SK-N-SH treated with all-trans-retinoic acid at 6 μM for 48 hours (cell line): ENCODE measurements at regions not wholly inside any gene's neighbourhood (a gene's known extent, or its start where the extent isn't known, plus 50 kb on each side); places are given as distances from the start of the nearest gene placed in this dataset.

Source experiments
- ZC3H10 ChIP-seq: fragments of 250-450 bp; sonication (Bioruptor Pico); IDR thresholded peaks from 2 replicates; pipeline ENCODE4 v1.5.1; 2021; ENCODE audit warnings: mild to moderate bottlenecking, moderate library complexity
- TF ChIP-seq, protein P1 (sequence below): fragments of 250-450 bp; sonication (Bioruptor Pico); IDR thresholded peaks from 2 replicates; pipeline ENCODE4 v1.8.0; 2020; ENCODE audit warnings: mild to moderate bottlenecking, moderate library complexity, borderline replicate concordance

- TF ChIP-seq, protein P1, sequence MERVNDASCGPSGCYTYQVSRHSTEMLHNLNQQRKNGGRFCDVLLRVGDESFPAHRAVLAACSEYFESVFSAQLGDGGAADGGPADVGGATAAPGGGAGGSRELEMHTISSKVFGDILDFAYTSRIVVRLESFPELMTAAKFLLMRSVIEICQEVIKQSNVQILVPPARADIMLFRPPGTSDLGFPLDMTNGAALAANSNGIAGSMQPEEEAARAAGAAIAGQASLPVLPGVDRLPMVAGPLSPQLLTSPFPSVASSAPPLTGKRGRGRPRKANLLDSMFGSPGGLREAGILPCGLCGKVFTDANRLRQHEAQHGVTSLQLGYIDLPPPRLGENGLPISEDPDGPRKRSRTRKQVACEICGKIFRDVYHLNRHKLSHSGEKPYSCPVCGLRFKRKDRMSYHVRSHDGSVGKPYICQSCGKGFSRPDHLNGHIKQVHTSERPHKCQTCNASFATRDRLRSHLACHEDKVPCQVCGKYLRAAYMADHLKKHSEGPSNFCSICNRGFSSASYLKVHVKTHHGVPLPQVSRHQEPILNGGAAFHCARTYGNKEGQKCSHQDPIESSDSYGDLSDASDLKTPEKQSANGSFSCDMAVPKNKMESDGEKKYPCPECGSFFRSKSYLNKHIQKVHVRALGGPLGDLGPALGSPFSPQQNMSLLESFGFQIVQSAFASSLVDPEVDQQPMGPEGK (CRISPR knock-in tag): no peak
- TF ChIP-seq ZC3H10 (CRISPR knock-in tag): no peak
Observed at GRCh38 chr21:28090546-28090945, 902.1 kb downstream of the LTN1 start.
